ENCODE measurements at regions not wholly inside any gene's neighbourhood (a gene's known extent, or its start where the extent isn't known, plus 50 kb on each side); places are given as distances from the start of the nearest gene placed in this dataset.

DNA sequence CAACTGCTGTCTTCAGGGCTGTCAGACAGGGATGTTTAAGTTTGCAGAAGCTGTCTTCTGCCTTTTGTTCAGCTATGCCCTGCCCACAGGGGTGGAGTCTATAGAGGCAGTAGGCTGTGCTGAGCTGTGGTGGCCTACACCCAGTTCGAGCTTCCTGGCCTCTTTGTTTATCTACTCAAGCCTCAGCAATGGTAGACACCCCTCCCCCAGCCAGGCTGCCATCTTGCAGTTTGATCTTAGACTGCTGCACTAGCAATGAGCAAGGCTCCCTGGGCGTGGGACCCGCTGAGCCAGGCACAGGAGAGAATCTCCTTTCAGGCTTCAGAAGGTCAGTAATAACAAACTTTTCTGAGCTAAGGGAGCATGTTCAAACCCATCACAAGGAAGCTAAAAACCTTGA is 545.3 kb downstream of the TLE4 start:
- FAIRE-seq: no peak
- TF ChIP-seq POLR2A (IDR thresholded peaks at IDR 0.05; ENCODE audit: low read depth, low read length): no peak
- DNase-seq (ENCODE audit: insufficient read length, low spot score): no peak

DNA sequence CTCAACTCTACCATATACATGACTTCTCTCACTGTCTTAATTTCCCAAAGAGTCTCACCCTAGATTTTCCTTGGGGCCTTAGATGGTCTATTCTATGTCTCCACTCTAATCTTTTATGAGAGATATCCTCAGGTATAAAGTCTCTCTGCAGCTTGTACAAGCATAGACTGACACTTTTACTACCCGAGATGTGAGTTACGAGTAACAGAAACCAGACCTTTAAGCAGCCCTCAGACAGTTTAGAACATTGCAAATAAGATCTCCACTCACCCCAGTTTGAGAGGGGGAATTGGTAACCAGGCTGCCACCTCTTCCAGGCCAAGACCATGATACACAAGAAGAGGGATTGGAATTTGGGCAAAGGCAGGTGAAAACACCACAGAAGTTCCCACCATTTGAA is 542.5 kb downstream of the TLE4 start:
- DNase-seq (ENCODE audit: insufficient read length, low spot score): no peak
- peak; percentile 43 for FAIRE-seq
- TF ChIP-seq POLR2A (IDR thresholded peaks at IDR 0.05; ENCODE audit: low read depth, low read length): no peak

DNA sequence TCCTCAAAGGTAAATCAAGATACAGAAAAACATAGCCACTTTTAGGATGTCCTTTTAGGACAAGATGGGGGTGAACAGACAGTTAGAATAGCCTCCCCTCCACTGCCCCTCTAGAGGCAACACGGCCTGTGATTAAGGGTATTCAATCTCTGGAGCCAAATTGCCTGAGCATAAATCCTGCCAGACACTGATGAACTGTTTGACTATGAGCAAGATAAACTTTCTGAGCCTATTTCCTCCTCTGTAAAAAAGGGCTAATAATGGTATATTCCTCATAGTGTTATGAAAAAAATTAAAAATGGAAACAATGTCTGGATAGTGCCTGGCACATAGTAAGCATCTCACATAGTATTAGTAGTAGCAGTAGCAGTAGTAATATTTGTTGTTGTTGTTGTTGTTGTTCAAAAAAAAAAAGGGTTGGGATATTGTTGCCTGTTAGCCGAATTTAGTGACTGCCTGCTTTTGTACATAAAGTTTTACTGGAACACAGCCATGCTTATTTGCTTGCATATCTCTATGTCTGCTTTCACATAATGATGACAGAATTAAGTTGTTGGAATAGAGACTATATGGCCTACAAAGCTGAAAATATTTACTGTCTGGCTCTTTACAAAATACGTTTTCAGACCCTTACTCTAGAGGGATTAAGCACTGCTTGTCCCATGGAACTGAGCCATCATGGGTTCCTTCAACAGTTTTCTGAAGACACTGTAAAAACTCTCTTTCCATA is 536.3 kb downstream of the TLE4 start:
- DNase-seq (ENCODE audit: insufficient read length, low spot score): no peak
- no peak for TF ChIP-seq POLR2A (IDR thresholded peaks at IDR 0.05; ENCODE audit: low read depth, low read length)
- peak; percentile 30 for FAIRE-seq

DNA sequence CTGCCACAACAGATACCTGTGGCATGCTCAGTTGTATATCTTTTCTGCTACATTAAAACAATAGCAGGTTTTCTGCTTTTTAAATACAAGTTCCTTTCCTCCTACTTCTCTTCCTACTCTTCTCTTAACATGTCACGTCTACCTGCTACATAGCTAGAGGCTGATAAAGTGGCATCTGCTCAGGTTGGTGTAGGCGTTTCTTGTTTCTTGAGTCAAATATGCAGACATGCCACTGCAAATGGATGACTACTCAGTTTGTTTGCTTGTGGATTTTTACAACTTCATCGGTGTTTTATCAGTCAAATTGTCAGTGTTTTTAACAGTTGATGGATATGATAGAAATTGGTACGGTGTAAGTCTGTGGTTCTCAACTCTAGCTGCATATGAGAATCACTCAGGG is 525.7 kb downstream of the TLE4 start:
- DNase-seq (ENCODE audit: insufficient read length, low spot score) (no peak), FAIRE-seq (peak; percentile 65)
- no peak for TF ChIP-seq POLR2A (IDR thresholded peaks at IDR 0.05; ENCODE audit: low read depth, low read length)

DNA sequence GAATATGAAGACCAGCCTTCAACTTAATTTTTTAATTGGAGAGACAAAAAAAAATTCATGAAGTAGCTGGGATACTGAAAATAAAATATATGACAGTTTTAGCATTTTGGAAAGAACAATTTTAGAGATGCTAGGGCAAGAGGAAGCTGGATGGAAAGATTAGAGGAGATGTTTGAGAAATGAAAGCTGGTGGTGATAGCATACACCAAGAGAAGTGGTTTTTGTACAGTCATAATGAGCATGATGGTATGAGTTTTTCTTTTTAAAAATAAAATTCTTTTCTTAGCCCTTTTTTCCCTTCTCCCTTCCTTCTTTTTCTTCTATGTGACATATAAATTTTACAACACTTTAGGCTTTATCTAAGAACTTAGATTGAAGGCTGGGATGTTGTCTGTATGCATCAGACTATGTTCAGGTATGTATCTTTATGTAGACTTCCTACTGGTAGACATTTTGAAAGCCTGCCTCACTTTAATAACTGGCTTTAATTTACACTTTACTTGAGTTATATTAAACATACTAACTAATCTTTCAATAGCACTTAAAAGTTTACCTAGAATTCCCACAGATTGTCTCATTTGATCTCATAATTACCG is 522.5 kb downstream of the TLE4 start:
- TF ChIP-seq POLR2A (IDR thresholded peaks at IDR 0.05; ENCODE audit: low read depth, low read length): no peak
- FAIRE-seq (no peak), DNase-seq (ENCODE audit: insufficient read length, low spot score) (no peak)

DNA sequence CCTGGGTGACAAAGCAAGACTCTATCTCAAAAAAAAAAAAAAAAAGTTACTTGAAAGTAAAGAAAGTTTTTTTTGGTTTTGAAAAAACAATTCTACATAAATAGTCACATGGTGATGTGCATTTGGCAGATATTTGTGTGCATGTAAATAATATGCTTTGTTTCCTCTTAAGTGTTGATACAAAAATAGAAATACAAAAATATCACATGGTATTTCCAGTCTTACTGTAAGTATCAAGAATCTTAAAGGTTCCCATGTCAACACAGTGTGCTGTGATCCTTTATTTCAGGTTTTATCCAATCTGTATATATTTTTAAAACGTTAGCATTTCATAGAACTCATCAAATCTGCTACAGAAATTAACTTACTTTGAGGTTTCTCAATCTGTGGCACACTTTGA is 521.9 kb downstream of the TLE4 start:
- FAIRE-seq (peak; percentile 20), DNase-seq (ENCODE audit: insufficient read length, low spot score) (no peak)
- no peak for TF ChIP-seq POLR2A (IDR thresholded peaks at IDR 0.05; ENCODE audit: low read depth, low read length)

DNA sequence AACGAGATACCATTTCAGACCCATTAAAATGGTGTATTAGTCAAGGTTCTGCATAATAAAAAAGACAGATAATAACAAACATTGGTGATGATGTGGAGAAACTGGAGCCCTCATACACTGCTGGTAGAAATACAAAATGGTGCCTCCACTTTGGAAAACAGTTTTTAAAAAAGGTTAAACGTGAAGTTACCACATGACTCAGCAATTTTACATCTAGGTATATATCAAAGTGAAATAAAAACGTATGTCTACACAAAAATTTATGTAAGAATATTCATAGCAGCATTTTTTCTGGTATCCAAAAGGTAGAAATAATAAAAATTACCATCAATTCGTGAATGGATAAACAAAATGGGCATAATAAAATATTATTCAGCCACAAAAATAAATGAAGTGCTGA is 519.8 kb downstream of the TLE4 start:
- FAIRE-seq: peak; percentile 70
- no peak for TF ChIP-seq POLR2A (IDR thresholded peaks at IDR 0.05; ENCODE audit: low read depth, low read length)
- DNase-seq (ENCODE audit: insufficient read length, low spot score): no peak

DNA sequence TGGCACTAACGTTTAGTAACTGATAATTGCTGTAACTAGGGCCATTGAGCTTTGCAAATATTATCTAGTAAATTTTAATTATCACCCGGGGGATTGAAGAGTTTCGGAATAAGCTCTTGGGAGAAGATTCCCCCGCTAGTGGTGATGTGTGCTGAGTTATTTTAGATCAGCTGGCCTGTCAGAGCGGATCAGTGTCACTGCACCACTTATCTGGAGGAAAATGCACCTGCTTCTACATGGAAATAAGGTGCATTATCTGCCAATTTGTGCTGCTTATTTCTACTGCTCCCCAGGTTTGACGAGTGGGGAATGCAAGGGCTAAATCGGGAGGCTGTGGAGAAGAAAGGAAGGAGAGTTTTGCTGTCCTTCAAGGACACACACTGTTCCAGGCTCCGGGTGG is 518.6 kb downstream of the TLE4 start:
- DNase-seq (ENCODE audit: insufficient read length, low spot score): no peak
- FAIRE-seq: no peak
- no peak for TF ChIP-seq POLR2A (IDR thresholded peaks at IDR 0.05; ENCODE audit: low read depth, low read length)

DNA sequence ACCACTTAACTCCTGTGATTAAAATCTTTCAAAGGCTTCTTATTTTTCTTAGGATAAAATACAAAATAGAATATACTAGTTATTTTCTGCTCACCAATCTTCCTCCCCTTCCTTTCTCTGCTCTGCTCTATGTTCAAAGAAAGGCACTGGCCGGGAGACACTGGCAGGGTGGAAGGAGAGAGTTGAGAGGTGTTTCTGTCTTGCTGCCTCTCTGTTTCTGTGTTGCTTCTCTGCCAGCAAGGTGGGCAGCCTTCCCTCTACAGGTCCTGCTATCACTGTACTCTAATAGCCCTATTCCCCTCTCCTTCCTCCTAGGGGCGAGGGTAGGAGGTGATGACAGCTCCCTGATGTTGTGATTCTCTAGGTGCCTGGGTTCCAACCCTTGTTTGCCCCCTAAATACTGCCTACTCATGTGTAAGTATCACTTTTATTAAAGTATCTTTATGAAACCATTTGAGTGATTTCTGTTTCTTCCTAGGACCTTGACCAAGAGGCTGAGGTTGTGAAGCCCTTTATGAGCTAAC is 515.1 kb downstream of the TLE4 start:
- FAIRE-seq (no peak), DNase-seq (ENCODE audit: insufficient read length, low spot score) (no peak)
- no peak for TF ChIP-seq POLR2A (IDR thresholded peaks at IDR 0.05; ENCODE audit: low read depth, low read length)

DNA sequence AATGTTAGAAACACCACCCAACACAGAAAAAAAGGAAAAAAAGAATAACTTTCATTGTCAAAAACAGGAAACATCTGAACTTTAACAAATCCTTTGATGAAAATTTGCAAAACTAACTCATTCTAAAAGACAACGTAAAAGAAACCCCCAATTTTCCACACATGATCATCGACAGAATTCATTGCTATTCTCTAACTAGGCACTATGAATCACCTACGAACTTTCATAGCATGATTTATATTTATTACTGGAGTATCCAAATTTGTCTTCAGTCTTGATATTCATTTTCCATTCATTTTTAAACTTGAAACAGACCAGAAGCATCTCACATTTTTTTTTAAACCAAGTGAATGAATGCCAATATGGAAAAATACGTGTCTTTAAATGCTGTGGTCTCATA is 514.6 kb downstream of the TLE4 start:
- no peak for TF ChIP-seq POLR2A (IDR thresholded peaks at IDR 0.05; ENCODE audit: low read depth, low read length)
- DNase-seq (ENCODE audit: insufficient read length, low spot score) (no peak), FAIRE-seq (peak; percentile 76)

DNA sequence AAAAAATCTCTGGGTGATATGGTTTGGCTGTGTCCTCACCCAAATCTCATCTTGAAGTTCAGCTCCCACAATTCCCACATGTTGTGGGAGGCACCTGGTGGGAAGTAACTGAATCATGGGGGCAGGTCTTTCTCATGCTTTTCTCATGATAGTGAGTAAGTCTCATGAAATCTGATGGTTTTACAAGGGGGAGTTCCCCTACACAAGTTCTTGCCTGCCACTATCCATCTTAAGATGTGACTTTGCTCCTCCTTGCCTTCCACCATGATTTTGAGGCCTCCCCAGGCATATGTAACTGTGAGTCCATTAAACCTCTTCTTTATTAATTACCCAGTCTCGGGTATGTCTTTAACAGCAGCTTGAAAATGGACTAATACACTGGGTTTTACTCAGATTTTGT is 513.9 kb downstream of the TLE4 start:
- no peak for TF ChIP-seq POLR2A (IDR thresholded peaks at IDR 0.05; ENCODE audit: low read depth, low read length)

DNA sequence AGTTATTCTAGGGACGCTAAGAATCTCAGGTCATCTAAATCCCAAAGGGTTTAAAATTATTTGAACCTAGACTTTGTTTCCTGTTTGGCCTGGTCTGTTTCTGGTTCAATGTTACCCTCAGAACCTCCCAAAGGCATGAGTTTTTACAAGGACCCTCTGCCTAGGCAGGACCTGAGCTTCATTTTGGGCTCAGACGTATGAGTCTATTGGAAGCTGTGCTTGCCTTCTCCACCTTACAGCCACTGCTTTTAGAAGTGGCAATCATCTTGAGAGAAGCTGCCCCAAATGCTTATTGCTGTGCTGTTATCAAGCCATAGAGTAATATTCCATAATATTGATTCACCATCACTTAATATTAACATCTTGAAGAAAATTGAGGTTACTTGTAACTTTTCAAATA is 510.4 kb downstream of the TLE4 start:
- FAIRE-seq (no peak), DNase-seq (ENCODE audit: insufficient read length, low spot score) (no peak)
- no peak for TF ChIP-seq POLR2A (IDR thresholded peaks at IDR 0.05; ENCODE audit: low read depth, low read length)

More for the DNA sequence above, 513.9 kb downstream of the TLE4 start:
- no peak for FAIRE-seq
- DNase-seq (ENCODE audit: insufficient read length, low spot score): no peak

DNA sequence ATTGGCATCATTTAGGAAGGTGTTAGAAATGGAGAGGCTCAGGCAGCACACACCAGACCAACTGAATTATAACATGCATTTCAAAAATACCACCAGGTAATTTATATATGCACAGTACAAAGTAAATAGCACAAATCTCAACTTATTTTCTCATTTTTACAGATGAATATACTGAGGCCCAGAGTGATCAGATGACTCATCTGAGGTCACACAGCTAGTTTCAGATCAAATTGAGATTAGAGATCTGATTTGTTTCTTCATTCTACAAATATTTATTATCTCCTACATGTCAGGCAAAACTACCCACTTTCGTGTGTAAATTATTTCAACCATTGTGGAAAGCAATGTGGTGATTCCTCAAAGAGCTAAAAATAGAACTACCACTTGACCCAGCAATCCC is 507.1 kb downstream of the TLE4 start:
- FAIRE-seq (peak; percentile 6), DNase-seq (ENCODE audit: insufficient read length, low spot score) (no peak)
- TF ChIP-seq POLR2A (IDR thresholded peaks at IDR 0.05; ENCODE audit: low read depth, low read length): no peak

DNA sequence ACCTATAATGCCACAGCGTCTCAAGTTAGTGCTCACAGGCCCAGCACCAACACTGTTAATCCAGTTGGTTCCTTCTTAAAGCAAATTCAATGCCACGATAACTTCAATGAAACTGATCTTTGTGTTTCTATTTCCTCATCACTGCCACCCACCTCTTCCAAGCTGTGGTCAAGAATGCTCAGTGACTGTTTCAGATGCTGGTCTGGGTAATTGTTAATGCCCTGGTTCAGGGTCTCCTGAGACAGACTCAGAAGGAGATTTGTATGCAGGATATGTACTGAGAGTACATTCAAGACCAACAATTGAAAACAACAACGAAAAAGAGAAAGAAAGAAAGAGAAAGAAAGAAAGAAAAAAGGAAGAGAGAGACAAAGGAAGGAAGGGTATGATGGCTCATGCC is 505.3 kb downstream of the TLE4 start:
- FAIRE-seq (no peak), DNase-seq (ENCODE audit: insufficient read length, low spot score) (no peak)
- no peak for TF ChIP-seq POLR2A (IDR thresholded peaks at IDR 0.05; ENCODE audit: low read depth, low read length)

DNA sequence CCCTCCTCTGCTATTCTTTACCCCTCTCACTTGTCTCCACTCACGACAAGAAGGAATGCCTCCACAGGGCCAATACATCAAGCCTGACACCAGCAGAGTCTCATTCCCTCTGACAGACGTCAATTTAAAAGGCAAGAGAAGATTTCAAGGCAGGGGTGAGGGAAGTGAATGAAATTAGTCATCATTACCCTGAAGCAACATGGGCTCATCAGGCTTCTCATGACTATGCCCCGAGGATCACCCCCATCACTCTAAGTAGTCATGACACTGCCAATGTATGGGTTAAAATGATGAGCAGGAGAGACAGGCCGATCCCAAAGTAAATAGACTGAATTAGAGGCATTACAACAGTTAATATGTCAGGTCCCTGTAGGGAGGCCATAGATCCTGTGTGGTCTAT is 504.4 kb downstream of the TLE4 start:
- FAIRE-seq (no peak), DNase-seq (ENCODE audit: insufficient read length, low spot score) (no peak)
- TF ChIP-seq POLR2A (IDR thresholded peaks at IDR 0.05; ENCODE audit: low read depth, low read length): no peak

Data from H54 (cell line).